Neural progenitor cell (in vitro differentiated cells): ENCODE measurements at regions not wholly inside any gene's neighbourhood (a gene's known extent, or its start where the extent isn't known, plus 50 kb on each side); places are given as distances from the start of the nearest gene placed in this dataset.

Experiments
- DNase-seq: peaks from one replicate; pipeline ENCODE4 v3.0.0-alpha.2; 2016; ENCODE audit warnings: low spot score
- H2AFZ ChIP-seq: fragments of 200-600 bp; sonication (generic); replicated peaks from 2 replicates; pipeline ENCODE4 v1.6.1; 2016; ENCODE audit warnings: antibody characterized with exemption
- H3F3A ChIP-seq: fragments of 200-600 bp; sonication (generic); 2 replicates; pipeline ENCODE4 v1.6.1; 2016; ENCODE audit warnings: antibody characterized with exemption, low read depth
- H3K27ac ChIP-seq: fragments of 200-600 bp; sonication (generic); 2 replicates; pipeline ENCODE4 v1.5.1; 2016; ENCODE audit warnings: mild to moderate bottlenecking
- H3K27me3 ChIP-seq: fragments of 200-600 bp; sonication (generic); 2 replicates; pipeline ENCODE4 v1.6.1; 2016; ENCODE audit warnings: mild to moderate bottlenecking, moderate library complexity
- H3K36me3 ChIP-seq: fragments of 200-600 bp; sonication (generic); 2 replicates; pipeline ENCODE4 v1.5.1; 2016
- H3K4me1 ChIP-seq: fragments of 200-600 bp; sonication (generic); 2 replicates; pipeline ENCODE4 v1.6.1; 2016; ENCODE audit warnings: mixed run types
- H3K4me2 ChIP-seq: fragments of 200-600 bp; sonication (generic); 2 replicates; pipeline ENCODE4 v1.6.1; 2016
- H3K4me3 ChIP-seq: fragments of 200-600 bp; sonication (generic); 2 replicates; pipeline ENCODE4 v1.5.1; 2016
- H3K79me2 ChIP-seq: fragments of 200-600 bp; sonication (generic); 2 replicates; pipeline ENCODE4 v1.6.1; 2016; ENCODE audit warnings: low read depth
- H3K9ac ChIP-seq: fragments of 200-600 bp; sonication (generic); 2 replicates; pipeline ENCODE4 v1.6.1; 2016
- H3K9me3 ChIP-seq: fragments of 200-600 bp; sonication (generic); 2 replicates; pipeline ENCODE4 v1.5.1; 2016; ENCODE audit warnings: low read depth
- H4K20me1 ChIP-seq: fragments of 200-600 bp; sonication (generic); 2 replicates; pipeline ENCODE4 v1.6.1; 2016; ENCODE audit warnings: low read depth
- H3K27ac Mint-ChIP-seq: 3 replicates; pipeline ENCODE4 v1.8.0; 2021; ENCODE audit warnings: mixed read lengths
- H3K27me3 Mint-ChIP-seq: 2 replicates; pipeline ENCODE4 v1.8.0; 2022; ENCODE audit warnings: low read depth, mild to moderate bottlenecking, inconsistent platforms, moderate library complexity, mixed read lengths; ENCODE audit not compliant: insufficient read depth
- H3K36me3 Mint-ChIP-seq: 3 replicates; pipeline ENCODE4 v1.8.0; 2021; ENCODE audit warnings: mixed read lengths
- H3K4me1 Mint-ChIP-seq: 3 replicates; pipeline ENCODE4 v1.8.0; 2021; ENCODE audit warnings: mixed read lengths
- H3K4me3 Mint-ChIP-seq: 3 replicates; pipeline ENCODE4 v1.8.0; 2021; ENCODE audit warnings: mild to moderate bottlenecking, moderate library complexity, mixed read lengths
- H3K9me3 Mint-ChIP-seq: 3 replicates; pipeline ENCODE4 v1.8.0; 2020; ENCODE audit warnings: mixed read lengths
- EZH2 ChIP-seq: fragments of 200-600 bp; sonication (generic); IDR thresholded peaks from 2 replicates; pipeline ENCODE4 v1.6.1; 2017; ENCODE audit warnings: antibody characterized with exemption, mild to moderate bottlenecking, moderate library complexity
- EZH2phosphoT487 ChIP-seq: fragments of 200-600 bp; sonication (generic); IDR thresholded peaks from 2 replicates; pipeline ENCODE4 v1.6.1; 2017; ENCODE audit warnings: antibody characterized with exemption
- TF ChIP-seq, protein P1 (sequence below): fragments of 200-600 bp; sonication (generic); IDR thresholded peaks from 2 replicates; pipeline ENCODE4 v1.5.1; 2017; ENCODE audit warnings: antibody characterized with exemption, mild to moderate bottlenecking

DNA sequence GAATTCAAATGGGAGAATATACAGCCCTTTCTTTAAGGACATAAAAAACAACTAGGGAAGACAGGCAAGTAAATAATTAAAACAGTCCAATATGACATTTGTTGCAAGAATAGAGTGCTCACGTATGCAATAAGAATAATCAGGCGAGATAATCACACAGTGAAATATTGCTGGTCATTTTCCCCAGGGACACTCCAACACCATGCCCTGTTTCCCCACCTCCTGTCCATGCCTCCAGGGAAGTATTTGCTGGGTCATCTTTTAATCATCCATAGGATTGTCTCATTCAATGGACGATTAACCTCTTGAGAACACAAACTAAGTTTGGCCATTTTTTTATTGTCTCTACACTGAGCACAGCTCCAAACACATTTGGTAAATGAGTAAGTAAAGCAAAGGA, 472.9 kb downstream of the C6orf118 start:
- peaks cover 6% of the 10 kb centered on the region for H3K4me1 Mint-ChIP-seq
- no peak for DNase-seq
- peaks cover 7% of the 10 kb centered on the region for H3K9me3 Mint-ChIP-seq
- Histone ChIP-seq H3K9me3 (no peaks in the 10 kb centered on the region), H3K9ac (no peak overlapping the region), H3K4me2 (no peak overlapping the region), H4K20me1 (no peaks in the 10 kb centered on the region), H3K27ac (no peak overlapping the region), H2AFZ (no peak overlapping the region), H3K4me1 (no peaks in the 10 kb centered on the region), H3K79me2 (no peaks in the 10 kb centered on the region), H3K27me3 (no peaks in the 10 kb centered on the region), H3F3A (no peaks in the 10 kb centered on the region), H3K36me3 (no peaks in the 10 kb centered on the region), H3K4me3 (no peak overlapping the region)
- H3K4me3 Mint-ChIP-seq, result no peak overlapping the region
- TF ChIP-seq EZH2 (no peak), EZH2phosphoT487 (no peak)
- TF ChIP-seq, protein P1, sequence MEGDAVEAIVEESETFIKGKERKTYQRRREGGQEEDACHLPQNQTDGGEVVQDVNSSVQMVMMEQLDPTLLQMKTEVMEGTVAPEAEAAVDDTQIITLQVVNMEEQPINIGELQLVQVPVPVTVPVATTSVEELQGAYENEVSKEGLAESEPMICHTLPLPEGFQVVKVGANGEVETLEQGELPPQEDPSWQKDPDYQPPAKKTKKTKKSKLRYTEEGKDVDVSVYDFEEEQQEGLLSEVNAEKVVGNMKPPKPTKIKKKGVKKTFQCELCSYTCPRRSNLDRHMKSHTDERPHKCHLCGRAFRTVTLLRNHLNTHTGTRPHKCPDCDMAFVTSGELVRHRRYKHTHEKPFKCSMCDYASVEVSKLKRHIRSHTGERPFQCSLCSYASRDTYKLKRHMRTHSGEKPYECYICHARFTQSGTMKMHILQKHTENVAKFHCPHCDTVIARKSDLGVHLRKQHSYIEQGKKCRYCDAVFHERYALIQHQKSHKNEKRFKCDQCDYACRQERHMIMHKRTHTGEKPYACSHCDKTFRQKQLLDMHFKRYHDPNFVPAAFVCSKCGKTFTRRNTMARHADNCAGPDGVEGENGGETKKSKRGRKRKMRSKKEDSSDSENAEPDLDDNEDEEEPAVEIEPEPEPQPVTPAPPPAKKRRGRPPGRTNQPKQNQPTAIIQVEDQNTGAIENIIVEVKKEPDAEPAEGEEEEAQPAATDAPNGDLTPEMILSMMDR, result no peak
- H3K27me3 Mint-ChIP-seq, result no peaks in the 10 kb centered on the region
- H3K27ac Mint-ChIP-seq, result no peak overlapping the region
- H3K36me3 Mint-ChIP-seq, result no peaks in the 10 kb centered on the region

DNA sequence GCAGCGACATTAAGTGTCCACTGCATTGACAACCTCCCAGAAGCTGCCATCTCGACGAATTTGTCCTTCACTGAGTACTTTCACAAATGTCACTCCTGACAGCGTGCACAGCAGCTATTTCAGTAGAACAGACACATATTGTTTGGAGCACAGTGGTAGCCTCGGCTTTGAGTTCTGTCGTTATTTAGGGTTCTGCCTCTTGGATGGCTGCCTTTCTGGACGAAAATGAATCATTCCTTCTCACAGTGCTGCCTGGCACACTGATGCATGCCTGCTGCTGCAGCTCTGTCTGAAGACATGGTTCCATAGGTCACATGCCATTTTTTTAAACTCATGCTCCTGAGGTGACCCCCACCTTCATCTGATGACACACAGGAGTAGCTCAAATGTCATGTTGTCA, 477.0 kb downstream of the C6orf118 start:
- Histone ChIP-seq H3K4me1 (no peaks in the 10 kb centered on the region), H3K79me2 (no peaks in the 10 kb centered on the region), H3K4me3 (no peak overlapping the region), H3K9ac (no peak overlapping the region), H3K4me2 (no peak overlapping the region), H3K27me3 (no peaks in the 10 kb centered on the region), H3K36me3 (no peaks in the 10 kb centered on the region), H4K20me1 (no peaks in the 10 kb centered on the region), H3F3A (no peaks in the 10 kb centered on the region), H2AFZ (no peak overlapping the region), H3K9me3 (no peaks in the 10 kb centered on the region), H3K27ac (no peak overlapping the region)
- Mint-ChIP-seq H3K27ac (no peak overlapping the region), H3K27me3 (peaks cover 4% of the 10 kb centered on the region), H3K4me1 (peaks cover 6% of the 10 kb centered on the region), H3K36me3 (no peaks in the 10 kb centered on the region), H3K9me3 (peaks cover 3% of the 10 kb centered on the region), H3K4me3 (no peak overlapping the region)
- DNase-seq, result no peak
- TF ChIP-seq, protein P1, result no peak
- TF ChIP-seq EZH2 (no peak), EZH2phosphoT487 (no peak)

DNA sequence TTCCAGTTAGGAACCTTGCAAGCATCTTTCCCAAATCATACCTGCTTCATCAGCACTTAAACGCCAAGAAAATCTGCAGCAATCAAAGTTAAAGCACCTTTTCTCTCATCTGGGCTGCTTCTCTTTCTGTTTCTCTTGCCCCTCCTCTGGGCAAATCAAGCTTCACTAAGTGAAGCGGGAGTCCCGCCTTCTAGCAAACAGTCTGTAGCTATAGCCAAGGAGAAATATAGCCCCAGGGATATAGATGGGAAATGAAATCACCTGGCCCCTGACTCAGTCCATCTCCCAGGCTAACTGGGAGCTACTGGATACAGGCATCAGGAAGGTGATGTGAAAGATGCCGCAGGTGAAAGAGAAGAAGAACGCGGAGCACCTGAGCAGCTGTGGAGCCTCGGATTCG, 481.9 kb downstream of the C6orf118 start:
- Mint-ChIP-seq H3K4me1 (peaks cover 8% of the 10 kb centered on the region), H3K9me3 (peaks cover 2% of the 10 kb centered on the region), H3K4me3 (no peak overlapping the region), H3K27me3 (peaks cover 4% of the 10 kb centered on the region), H3K36me3 (no peaks in the 10 kb centered on the region), H3K27ac (peak overlapping the region; percentile 42)
- H3K9me3 ChIP-seq, result no peaks in the 10 kb centered on the region
- no peaks in the 10 kb centered on the region for H3K36me3 ChIP-seq
- no peak overlapping the region for H3K27ac ChIP-seq
- H3K4me2 ChIP-seq, result no peak overlapping the region
- no peaks in the 10 kb centered on the region for H3F3A ChIP-seq
- H3K9ac ChIP-seq, result no peak overlapping the region
- H4K20me1 ChIP-seq, result no peaks in the 10 kb centered on the region
- H3K4me1 ChIP-seq, result no peaks in the 10 kb centered on the region
- peak overlapping the region; percentile 77 for H2AFZ ChIP-seq
- no peaks in the 10 kb centered on the region for H3K79me2 ChIP-seq
- no peak for TF ChIP-seq EZH2phosphoT487
- TF ChIP-seq EZH2, result no peak
- TF ChIP-seq, protein P1, result no peak
- H3K4me3 ChIP-seq, result no peak overlapping the region
- DNase-seq, result no peak
- no peaks in the 10 kb centered on the region for H3K27me3 ChIP-seq
